K562 (cell line): ENCODE measurements at regions not wholly inside any gene's neighbourhood (a gene's known extent, or its start where the extent isn't known, plus 50 kb on each side); places are given as distances from the start of the nearest gene placed in this dataset.

Experiments
- BRCA1 ChIP-seq, 2 experiments: fragments of 450-650 bp in 1 of 2; sonication (generic) in 1 of 2; formaldehyde crosslinking in 1 of 2; IDR thresholded peaks; 2 replicates each; pipeline versions ENCODE4 v1.5.0 to v1.6.1; 2017 to 2020; ENCODE audit warnings: mild to moderate bottlenecking in 1 of 2, missing genetic modification reagents in 1 of 2
- CHD7 ChIP-seq: fragments of 200-600 bp; sonication (generic); IDR thresholded peaks from one replicate; pipeline ENCODE4 v1.6.1; 2012; ENCODE audit warnings: mild to moderate bottlenecking, low read depth, low read length, inconsistent platforms
- ELF4 ChIP-seq: fragments of 450-650 bp; formaldehyde crosslinking; IDR thresholded peaks from 2 replicates; pipeline ENCODE4 v1.4.0; 2022; ENCODE audit warnings: missing genetic modification characterization
- POLR2AphosphoS2 ChIP-seq: IDR thresholded peaks from 2 replicates; pipeline ENCODE4 v1.6.1; 2012; ENCODE audit warnings: low read length, improper control_type of control experiment
- RFX5 ChIP-seq: IDR thresholded peaks from 2 replicates; pipeline ENCODE4 v1.6.1; 2011; ENCODE audit warnings: low read depth, mild to moderate bottlenecking, improper control_type of control experiment, low read length
- SP1 ChIP-seq: sonication (generic); formaldehyde crosslinking; IDR thresholded peaks from 2 replicates; pipeline ENCODE4 v1.8.1; 2022; ENCODE audit warnings: mild to moderate bottlenecking, missing genetic modification reagents
- TBL1XR1 ChIP-seq, 2 experiments: IDR thresholded peaks; 2 replicates each; pipeline ENCODE4 v1.6.1; 2012; ENCODE audit warnings: improper control_type of control experiment in 2 of 2, low read length in 2 of 2, mild to moderate bottlenecking in 1 of 2
- ZNF592 ChIP-seq: fragments of 450-650 bp; IDR thresholded peaks from 2 replicates; pipeline ENCODE4 v1.6.1; 2017; ENCODE audit warnings: antibody characterized with exemption, mild to moderate bottlenecking
- TF ChIP-seq, protein P1 (sequence below): sonication (generic); formaldehyde crosslinking; IDR thresholded peaks from 2 replicates; pipeline ENCODE4 v1.8.0; 2023; ENCODE audit warnings: mild to moderate bottlenecking, missing genetic modification reagents
- TF ChIP-seq, protein P2 (sequence below), 3 experiments: IDR thresholded peaks in 2 of 3; conservative IDR thresholded peaks in 1 of 3; 2 replicates each; pipeline ENCODE4 v1.5.1; 2011 to 2012; ENCODE audit warnings: low read length in 3 of 3, mild to moderate bottlenecking in 3 of 3, control low read depth in 2 of 3, improper control_type of control experiment in 1 of 3, inconsistent platforms in 1 of 3, low read depth in 1 of 3, mixed read lengths in 1 of 3, moderate library complexity in 1 of 3; ENCODE audit not compliant: insufficient read depth in 2 of 3

GRCh38 chr14:76644855-76645518 lies 116.3 kb upstream of the VASH1 start:
- TF ChIP-seq, protein P1, sequence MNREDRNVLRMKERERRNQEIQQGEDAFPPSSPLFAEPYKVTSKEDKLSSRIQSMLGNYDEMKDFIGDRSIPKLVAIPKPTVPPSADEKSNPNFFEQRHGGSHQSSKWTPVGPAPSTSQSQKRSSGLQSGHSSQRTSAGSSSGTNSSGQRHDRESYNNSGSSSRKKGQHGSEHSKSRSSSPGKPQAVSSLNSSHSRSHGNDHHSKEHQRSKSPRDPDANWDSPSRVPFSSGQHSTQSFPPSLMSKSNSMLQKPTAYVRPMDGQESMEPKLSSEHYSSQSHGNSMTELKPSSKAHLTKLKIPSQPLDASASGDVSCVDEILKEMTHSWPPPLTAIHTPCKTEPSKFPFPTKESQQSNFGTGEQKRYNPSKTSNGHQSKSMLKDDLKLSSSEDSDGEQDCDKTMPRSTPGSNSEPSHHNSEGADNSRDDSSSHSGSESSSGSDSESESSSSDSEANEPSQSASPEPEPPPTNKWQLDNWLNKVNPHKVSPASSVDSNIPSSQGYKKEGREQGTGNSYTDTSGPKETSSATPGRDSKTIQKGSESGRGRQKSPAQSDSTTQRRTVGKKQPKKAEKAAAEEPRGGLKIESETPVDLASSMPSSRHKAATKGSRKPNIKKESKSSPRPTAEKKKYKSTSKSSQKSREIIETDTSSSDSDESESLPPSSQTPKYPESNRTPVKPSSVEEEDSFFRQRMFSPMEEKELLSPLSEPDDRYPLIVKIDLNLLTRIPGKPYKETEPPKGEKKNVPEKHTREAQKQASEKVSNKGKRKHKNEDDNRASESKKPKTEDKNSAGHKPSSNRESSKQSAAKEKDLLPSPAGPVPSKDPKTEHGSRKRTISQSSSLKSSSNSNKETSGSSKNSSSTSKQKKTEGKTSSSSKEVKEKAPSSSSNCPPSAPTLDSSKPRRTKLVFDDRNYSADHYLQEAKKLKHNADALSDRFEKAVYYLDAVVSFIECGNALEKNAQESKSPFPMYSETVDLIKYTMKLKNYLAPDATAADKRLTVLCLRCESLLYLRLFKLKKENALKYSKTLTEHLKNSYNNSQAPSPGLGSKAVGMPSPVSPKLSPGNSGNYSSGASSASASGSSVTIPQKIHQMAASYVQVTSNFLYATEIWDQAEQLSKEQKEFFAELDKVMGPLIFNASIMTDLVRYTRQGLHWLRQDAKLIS (CRISPR knock-in tag): no peak
- TF ChIP-seq, protein P2, sequence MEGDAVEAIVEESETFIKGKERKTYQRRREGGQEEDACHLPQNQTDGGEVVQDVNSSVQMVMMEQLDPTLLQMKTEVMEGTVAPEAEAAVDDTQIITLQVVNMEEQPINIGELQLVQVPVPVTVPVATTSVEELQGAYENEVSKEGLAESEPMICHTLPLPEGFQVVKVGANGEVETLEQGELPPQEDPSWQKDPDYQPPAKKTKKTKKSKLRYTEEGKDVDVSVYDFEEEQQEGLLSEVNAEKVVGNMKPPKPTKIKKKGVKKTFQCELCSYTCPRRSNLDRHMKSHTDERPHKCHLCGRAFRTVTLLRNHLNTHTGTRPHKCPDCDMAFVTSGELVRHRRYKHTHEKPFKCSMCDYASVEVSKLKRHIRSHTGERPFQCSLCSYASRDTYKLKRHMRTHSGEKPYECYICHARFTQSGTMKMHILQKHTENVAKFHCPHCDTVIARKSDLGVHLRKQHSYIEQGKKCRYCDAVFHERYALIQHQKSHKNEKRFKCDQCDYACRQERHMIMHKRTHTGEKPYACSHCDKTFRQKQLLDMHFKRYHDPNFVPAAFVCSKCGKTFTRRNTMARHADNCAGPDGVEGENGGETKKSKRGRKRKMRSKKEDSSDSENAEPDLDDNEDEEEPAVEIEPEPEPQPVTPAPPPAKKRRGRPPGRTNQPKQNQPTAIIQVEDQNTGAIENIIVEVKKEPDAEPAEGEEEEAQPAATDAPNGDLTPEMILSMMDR (IDR thresholded peaks at IDR 0.05 in 2 of 3, conservative IDR thresholded peaks at IDR 0.05 in 1 of 3; ENCODE audit: insufficient read depth in 2 of 3, low read depth in 1 of 3, low read length in 3 of 3): peak; percentile 62 to 73 (median 70)
- TF ChIP-seq RFX5 (no peak), ELF4 (no peak), POLR2AphosphoS2 (no peak), BRCA1 (IDR thresholded peaks at IDR 0.05) (no peak), BRCA1 (CRISPR knock-in tag; IDR thresholded peaks at IDR 0.05) (no peak), CHD7 (no peak), SP1 (CRISPR knock-in tag) (no peak), TBL1XR1 (IDR thresholded peaks at IDR 0.05; ENCODE audit: low read length in 2 of 2) (no peak), ZNF592 (no peak)
